ENCODE measurements at regions not wholly inside any gene's neighbourhood (a gene's known extent, or its start where the extent isn't known, plus 50 kb on each side); places are given as distances from the start of the nearest gene placed in this dataset.
A peak's percentile ranks its signal among the peaks of the same experiment; 100 is the strongest.
"Not testable (repeated sequence)": the region's sequence is repeated elsewhere in the genome, so short reads cannot be mapped to it uniquely, and the experiment has no call there.

DNA sequence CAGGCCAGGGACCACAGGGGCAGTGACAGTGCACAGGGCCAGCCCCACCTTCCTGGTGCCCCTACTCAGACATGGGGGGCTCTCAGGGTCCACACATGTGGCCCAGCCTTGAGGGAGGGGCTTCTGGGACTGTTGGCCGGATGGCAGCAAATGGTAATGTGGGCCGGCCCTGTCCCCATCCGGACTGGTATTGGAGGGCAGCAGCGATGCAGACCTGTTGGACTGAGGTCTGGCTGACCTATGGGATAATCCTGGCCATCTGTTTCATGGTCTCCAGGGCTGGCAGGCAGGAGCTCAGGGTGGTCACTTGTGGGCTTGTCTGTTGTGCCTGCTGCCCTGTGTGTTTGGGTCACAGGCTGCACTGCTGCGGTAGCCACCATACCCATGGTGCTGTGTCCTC, 387.5 kb downstream of the TMEM121 start:
- intact Hi-C loops (cut with DNase I), result no loop called here
- DNase-seq (ENCODE audit: missing footprints) (no peak), ATAC-seq (no peak)

DNA sequence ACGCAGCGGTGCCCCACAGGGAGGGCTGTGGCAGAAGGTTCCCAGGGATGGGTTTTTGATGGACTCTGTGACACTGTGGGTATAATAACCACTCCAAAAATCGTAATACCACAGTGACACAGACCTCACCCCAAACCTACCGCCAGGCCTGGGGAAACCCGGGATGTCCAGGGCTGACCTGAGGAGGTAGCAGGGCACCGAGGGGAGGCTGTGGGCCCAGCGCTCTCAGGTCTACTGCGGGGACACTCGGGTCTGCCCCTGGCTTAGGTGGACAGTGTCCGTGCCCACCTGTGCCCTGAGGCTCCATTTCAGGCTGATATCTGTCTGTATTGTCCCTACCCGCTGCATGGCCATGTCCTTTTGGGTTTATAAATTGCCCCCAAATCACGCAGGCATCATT, 387.9 kb downstream of the TMEM121 start:
- intact Hi-C loops (cut with DNase I); ATAC-seq; DNase-seq (ENCODE audit: missing footprints): not testable (repeated sequence)

DNA sequence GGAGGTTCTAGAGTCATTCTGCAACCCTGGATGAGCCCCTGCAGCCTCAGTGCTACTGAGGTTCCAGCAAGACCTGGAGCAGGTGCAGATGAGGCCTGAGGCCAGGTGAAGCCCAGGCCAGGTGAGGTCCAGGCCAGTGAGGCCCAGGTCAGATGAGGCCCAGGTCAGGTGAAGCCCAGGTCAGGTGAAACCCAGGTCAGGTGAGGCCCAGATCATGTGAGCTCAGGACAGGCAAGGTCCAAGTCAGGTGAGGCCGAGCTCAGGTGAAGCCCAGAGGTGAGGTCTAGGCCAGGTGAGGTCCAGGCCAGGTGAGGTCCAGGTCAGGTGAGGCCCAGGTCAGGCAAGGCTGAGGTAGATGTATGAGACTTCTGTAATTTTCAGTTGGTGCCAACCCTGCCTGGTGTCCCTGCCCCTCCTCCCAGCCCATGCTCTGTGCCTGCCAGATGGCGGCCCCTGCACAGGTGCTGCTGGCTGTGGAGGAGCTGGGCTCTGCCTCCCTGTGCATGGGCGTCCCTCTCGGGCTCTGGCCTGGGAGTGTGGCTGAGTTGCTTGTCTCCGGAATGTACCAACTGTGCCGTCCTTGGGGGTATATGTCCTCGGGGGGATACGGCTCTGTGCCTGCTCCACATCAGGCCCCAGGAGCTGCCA, 388.5 kb downstream of the TMEM121 start:
- intact Hi-C loops (cut with DNase I), result no loop called here
- ATAC-seq, result no peak

DNA sequence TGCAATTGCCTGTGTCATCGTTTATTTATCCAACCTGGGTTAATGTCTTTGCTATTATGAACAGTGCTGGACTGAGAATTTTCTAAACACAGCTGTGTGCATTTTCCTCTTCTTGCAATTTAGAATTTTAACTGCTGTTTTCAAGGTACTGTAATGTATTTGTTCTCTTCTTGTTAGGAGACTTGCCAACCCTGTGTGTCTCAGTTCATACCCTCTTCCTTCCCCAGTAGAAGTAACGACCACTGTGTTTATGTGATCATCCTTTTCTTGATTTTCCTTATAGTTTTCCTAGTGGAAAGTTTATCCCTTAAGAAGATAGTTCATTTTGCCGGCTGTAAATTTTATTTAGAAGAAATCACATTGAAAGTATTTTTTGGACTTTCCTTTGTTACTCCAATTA, 389.2 kb downstream of the TMEM121 start:
- intact Hi-C loops (cut with DNase I); DNase-seq (ENCODE audit: missing footprints); ATAC-seq: not testable (repeated sequence)

More for the DNA sequence above, 388.5 kb downstream of the TMEM121 start:
- no peak for DNase-seq (ENCODE audit: missing footprints)

DNA sequence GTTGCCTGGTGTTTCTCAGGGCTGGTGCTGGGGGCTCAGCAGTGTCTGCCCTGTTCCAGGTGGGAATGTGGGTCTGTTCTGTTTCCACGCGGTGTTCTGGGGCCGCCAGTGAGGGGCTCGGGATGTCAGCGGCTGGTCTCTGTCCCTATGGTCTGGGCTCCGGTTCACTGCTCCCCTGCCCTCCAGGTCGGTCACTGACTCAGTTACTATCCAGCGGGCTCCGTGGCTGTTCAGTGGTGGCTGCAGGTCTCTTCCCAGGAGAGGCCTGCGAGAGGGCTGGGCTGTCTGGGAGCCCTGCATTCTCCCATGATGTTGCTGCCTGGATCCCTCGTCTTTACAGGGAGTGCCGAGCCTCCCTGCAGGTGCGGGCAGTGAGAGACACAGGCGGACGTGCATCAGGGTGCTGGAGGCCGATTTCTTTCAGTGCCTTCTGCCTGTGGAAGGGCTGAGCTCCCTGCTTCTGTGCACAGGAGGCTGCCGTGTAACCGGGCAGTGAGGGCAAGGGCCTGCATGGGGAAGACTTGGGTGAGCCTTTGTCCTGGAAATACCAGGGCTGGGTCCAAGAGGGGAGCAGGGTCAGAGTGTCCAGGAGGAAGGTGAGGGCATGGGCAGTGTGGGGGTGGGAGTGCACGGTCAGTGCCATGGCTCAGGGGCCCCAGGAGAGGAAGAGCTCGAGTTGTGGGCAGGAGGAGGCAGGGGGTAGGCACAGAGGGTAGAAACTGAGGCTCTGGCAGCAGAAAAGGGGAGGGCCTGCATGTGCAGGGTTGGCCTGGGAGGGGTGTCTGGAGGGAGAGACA, 391.0 kb downstream of the TMEM121 start:
- ATAC-seq; DNase-seq (ENCODE audit: missing footprints); intact Hi-C loops (cut with DNase I): not testable (repeated sequence)

DNA sequence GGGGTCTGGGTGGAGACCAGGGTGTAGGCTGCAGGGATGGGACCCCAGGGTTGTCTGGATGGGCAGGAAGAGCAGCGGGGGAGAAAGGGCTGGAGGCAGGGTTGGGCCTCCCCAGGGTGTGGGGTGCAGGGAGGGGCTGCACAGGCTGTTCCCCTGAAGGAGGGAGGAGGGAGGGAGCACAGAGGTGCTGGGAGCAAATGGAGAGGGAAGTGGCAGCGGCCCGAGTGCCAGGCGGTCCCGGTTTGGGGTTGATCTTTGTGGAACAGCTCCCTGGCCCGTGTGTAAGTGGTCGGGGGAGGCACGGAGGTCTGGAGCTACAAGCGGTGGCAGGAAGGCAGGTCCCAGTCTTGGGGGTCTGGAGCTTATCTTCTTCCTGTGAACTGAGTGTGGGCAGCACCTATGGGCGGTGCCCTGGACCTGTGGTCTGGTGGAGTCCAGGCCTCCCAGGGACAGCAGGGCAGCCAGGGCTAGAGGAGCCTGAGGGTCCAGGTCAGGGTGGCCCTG, 391.6 kb downstream of the TMEM121 start:
- intact Hi-C loops (cut with DNase I), result no loop called here
- DNase-seq (ENCODE audit: missing footprints) (peak; percentile 55), ATAC-seq (no peak)

DNA sequence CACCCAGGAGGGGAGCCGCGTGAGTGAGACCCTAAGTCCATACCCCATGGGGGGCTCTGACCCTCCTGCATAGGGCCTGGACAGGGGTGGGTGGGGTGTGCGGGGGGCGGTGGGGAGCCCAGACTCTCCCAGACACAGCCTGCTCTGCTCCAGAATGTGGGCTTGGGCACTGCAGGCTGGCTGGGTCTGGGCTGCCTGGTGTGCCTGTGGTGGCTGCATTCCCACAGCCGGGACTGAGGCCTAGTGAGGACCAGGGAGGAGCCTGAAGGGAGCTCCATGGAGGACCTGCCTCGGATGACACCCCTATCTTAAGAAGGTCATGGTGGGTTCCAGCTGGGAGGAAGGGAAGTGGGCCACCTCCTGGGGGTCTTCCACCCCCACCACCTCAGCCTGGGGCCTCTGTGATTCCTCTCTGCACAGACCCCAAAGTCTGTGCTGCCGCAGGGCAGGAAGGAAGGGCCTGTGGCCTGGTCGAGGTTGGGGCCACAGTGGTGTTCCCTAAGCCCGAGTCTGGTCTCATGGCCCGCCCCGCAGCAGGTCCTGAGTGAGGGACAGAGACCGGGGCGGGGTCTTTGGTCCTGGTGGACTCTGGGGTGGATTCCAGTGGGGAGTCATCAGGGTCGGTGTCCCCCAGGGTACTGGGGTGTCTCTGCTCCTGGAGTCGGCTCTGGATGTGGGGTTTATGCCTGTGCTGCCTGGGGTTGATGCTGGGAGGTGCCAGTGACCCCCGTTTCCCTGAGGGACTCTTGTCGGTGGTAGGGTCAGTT, 392.3 kb downstream of the TMEM121 start:
- ATAC-seq (no peak), DNase-seq (ENCODE audit: missing footprints) (no peak)
- intact Hi-C loops (cut with DNase I), result no loop called here

DNA sequence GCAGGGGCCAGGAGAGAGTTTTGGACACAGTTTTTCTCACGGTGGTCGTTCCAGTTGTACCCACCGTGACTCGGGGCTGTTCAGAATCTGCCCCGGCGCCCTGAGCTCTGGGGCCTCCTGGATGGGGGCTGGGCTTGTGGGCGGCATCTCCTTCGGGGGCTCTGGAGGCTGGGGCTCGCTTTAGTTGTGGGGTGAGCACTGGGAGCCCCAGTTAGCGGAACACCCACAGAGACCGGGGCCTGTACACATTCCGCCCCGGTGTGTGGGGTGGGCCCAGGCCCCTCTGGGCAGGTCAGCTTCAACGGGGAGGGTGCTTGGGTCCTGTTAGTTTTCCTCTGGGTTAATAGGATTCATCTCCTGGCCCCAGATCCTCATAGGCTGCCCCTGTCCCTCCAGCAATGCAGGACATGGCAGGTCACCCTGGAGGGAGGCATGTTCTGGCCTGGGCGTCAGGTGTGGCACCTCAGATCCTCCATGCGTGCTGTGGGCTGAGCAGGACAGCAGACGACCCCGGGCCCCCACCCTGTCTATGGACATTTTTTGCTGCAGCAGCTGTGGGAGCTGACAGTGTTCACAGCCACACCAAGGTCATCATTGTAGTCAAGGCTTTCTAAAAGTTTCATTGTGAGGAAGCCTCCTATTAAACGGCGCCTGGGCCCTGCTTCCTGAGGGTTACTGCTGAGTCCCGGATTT, 393.2 kb downstream of the TMEM121 start:
- intact Hi-C loops (cut with DNase I), result no loop called here
- ATAC-seq (no peak), DNase-seq (ENCODE audit: missing footprints) (no peak)

DNA sequence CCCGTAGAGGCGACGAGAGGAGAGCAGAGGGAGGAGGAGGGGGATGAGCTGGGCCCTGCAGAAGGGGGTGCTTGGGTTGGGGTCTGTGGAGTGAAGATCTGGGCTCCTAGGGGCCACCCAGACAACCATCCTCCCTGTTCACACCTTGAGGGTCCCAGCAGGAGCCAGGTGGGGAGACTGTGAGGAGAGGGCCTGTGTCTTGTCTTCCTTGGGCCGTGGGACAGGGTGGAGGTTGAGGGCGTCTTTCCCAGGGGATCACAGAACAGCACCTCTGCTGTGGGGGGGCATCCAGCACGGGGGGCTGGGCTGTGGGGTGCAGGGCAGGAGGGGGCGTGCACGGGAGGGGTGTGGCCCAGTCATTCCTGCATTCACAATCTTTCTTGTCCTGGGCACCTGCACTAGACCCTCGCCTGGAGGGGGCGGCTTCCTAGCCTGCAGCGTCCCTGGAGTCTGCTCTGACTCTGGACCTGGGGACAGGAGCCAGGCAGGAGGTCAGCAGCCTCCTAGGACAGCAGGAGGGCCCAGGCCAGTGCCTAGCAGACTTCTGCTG, 393.8 kb downstream of the TMEM121 start:
- ATAC-seq; intact Hi-C loops (cut with DNase I): not testable (repeated sequence)

DNA sequence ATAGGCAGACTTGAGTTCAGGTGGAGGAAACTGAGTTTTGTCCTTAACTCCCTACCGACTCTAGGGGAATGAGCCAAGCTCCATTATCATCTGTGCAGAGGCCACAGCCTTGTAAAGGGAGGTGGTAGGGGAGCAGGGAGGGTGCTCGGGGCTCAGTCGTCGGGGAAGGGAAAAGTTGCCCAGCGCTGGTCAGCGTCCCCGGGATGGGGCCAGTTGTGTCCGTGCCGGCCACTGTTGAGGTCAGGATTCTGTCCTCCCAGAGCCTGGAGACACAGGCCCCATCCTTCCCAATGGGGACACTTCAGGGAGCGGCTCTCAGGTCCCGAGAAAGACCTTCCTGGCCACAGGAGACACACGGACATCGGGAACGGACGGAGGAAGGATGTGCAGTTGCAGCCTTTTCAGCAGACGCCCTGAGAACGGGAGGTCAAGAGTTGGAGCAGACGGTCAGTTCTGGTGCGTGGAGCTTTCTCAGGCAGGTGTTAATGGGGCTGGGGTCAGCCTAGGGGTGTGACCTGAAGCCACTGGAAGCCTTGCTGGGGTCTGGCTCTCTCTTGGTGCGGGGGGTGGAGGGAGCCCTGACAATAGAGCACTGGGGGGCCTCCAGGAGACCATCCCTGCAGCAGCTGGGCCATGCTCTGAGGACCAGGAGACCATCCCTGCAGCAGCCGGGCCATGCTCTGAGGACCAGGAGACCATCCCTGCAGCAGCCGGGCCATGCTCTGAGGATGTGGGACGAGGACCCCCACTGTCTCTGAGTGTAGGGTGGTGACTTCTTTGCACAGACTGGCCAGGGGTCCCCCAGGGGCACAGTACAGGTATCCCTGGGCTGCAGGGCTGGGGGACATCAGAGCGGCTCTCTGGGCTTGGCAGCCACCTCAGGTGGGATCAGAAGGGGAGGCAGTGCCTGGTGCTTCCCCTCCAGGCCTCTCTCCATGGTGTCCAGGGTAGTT, 394.7 kb downstream of the TMEM121 start:
- peak; percentile 63 for DNase-seq (ENCODE audit: missing footprints)
- ATAC-seq; intact Hi-C loops (cut with DNase I): not testable (repeated sequence)

More for the DNA sequence above, 393.8 kb downstream of the TMEM121 start:
- peak; percentile 50 for DNase-seq (ENCODE audit: missing footprints)

DNA sequence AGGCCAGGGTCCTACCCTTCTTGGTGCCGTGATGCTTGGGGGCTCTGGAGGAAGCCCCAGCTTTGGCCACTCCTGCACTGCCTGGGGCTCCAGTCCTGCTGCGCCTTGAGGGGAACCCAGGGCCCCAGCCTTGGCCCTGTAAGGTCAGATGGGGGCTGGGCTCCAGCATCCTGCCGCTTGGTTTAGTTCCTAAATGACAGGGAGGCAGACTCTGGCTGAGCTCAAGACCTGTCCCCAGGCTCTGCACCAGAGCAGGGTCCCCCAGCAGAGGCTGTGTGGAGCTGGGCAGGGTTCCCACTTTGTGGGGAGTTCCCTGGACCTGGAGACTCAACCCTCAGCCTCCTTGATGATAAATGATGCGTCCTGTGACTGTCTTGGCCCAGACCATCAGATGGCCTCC, 395.4 kb downstream of the TMEM121 start:
- intact Hi-C loops (cut with DNase I); ATAC-seq; DNase-seq (ENCODE audit: missing footprints): not testable (repeated sequence)

DNA sequence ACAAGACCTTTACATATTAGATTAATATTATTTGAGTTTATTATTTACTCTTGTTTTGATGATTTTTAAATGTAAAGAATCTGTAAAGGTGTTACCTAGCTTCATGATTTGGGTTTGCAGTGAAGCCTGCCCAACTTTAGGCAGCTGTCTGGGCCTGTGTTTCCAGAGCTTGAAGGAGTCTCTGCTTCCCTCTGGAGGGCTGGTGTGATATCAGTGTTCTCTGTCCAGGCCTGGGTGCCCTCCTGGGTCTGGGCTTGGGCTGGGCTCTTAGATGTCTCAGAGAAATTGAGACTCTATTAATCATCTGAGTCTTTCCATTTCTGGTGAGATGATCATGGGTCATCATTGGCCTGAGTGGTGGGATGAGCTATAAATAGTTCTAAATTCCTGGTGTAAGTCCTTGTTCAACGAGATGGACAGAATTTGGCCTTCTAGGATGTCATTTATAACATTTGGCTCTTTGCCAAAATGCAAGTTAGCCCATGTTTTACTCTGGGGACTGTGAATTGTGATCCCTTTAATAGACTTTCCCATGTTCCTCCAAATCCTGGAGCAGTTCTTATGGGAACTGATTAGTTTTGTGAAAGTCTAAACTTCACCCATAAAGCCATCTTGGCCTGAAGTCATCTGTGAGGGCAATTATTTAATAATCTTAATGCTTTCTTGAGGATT, 397.3 kb downstream of the TMEM121 start:
- intact Hi-C loops (cut with DNase I); ATAC-seq: not testable (repeated sequence)

DNA sequence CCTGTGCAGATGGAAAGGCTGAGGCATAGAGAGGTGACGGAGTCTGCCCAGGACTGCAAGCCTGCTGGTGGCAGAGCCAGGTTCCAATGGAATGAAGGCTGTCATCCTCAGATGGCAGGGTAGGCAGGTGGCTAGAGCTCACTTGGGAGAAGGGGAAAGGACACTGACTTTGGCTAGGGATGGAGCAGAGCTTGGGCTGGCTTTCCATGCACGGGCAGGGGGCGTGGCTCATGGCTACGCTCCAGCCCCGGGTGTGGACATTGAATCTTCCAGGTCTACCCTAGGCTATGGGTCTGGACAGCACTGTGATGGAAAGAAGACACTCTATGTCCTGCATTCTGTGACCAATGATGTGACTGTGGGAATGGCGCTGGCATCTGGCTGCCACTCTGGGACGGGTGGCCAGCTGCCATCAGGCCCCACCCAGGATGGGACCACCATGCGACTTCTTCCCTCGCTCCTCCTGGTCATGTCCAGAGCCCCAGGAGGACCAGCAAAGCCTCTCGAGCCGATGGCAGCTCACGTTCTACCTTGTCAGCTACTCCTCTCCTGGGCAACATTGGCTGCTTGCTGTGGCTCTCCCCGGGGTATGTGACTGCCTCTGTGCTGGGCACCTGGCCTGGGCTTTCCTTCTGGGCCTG, 398.7 kb downstream of the TMEM121 start:
- intact Hi-C loops (cut with DNase I), result no loop called here
- no peak for ATAC-seq

More for the DNA sequence above, 397.3 kb downstream of the TMEM121 start:
- not testable (repeated sequence) for DNase-seq (ENCODE audit: missing footprints)

DNA sequence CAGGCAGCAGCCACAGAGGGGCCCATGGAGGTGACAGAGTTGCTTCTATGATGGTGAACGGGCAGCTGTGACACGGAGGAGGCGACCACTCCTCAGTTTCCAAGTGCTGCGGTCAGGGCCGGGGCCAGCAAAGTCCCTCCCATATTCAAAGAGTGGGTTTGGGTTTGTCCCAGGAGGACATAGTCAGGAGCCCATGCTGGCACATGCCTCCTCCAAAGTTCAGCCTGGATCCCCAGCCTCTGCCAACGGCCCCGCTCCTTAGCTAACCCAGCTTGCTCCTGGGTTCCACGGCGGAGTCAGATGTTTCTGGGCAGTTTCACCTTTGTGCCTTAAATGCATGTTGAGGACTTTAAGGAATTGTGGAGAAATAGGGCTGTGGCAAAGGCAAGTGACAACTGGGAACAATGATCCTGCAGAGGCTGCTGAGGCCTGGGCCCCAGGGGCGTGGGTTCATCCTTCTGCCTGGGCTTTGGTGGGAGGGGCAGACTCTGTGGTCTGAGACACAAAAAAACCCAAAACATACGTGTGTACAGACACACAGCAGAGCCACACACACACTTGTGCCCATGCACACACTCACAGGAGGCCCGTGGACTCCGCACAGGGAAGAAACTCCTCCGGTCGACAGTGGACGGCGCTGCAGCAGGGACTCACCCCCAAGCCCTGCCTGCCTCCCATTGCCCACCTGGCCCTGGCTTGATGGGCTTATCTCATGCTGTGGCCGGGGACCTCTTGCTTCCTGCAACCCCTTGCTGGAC, 399.4 kb downstream of the TMEM121 start:
- no peak for DNase-seq (ENCODE audit: missing footprints)
- intact Hi-C loops (cut with DNase I), result no loop called here
- no peak for ATAC-seq

More for the DNA sequence above, 398.7 kb downstream of the TMEM121 start:
- no peak for DNase-seq (ENCODE audit: missing footprints)

DNA sequence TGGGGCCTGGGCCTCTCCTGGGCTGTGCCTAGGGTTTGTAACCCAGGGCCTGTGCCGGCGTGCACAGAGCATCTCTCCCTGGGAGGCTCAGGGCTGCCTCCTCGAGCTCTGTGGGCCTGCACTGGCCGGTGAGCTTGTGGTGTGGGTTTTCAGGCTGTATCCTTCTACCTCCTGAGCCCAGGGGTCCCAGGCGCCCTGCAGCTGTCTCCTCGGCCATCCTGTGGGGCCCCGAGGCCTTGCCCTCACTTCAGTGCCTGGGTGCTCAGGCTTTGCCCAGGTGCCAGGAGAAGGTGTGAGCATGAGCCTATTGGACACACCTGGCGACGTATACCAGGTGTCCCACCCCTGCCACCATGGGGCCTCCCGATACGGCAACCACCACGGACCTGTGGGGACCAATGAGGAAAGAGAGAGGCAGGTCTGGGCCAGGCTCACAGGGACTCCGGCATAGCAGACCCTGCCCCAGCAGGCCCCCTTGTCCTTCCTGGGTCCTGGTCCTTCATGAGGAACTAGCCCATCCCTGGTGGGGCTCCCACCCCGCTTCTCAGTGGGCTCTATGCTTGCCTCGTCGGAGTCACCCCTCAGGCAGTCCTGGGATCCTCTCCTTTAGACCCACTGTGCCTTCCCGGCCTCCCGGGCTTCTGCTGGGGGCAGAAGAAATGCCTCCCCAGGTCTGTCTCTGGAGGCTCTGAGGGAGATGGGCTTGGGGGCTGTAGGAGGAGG, 400.2 kb downstream of the TMEM121 start:
- intact Hi-C loops (cut with DNase I), result no loop called here
- no peak for ATAC-seq
- DNase-seq (ENCODE audit: missing footprints), result peak; percentile 70

Data from Right ventricle myocardium inferior (tissue), 1 donor.